Smooth muscle cell (in vitro differentiated cells): ENCODE measurements at regions not wholly inside any gene's neighbourhood (a gene's known extent, or its start where the extent isn't known, plus 50 kb on each side); places are given as distances from the start of the nearest gene placed in this dataset.

ENCODE experiments used
- DNase-seq: peaks from one replicate; lab custom pipeline; 2025; ENCODE audit not compliant: unreplicated experiment; lab: John Stamatoyannopoulos, UW
- H2AFZ ChIP-seq: fragments of 200-600 bp; sonication (generic); 2 replicates; pipeline ENCODE4 v1.6.0; 2016; ENCODE audit warnings: antibody characterized with exemption, low read depth, mild to moderate bottlenecking
- H3F3A ChIP-seq: fragments of 200-600 bp; sonication (generic); 2 replicates; pipeline ENCODE4 v1.6.0; 2017; ENCODE audit warnings: antibody characterized with exemption, low read depth
- H3K27ac ChIP-seq: fragments of 200-600 bp; sonication (generic); 2 replicates; pipeline ENCODE4 v1.5.1; 2016; ENCODE audit warnings: low read depth, mild to moderate bottlenecking
- H3K27me3 ChIP-seq: fragments of 200-600 bp; sonication (generic); 2 replicates; pipeline ENCODE4 v1.6.1; 2016; ENCODE audit warnings: low read depth, mild to moderate bottlenecking
- H3K36me3 ChIP-seq: fragments of 200-600 bp; sonication (generic); 2 replicates; pipeline ENCODE4 v1.5.1; 2016; ENCODE audit warnings: low read depth
- H3K4me1 ChIP-seq: fragments of 200-600 bp; sonication (generic); 2 replicates; pipeline ENCODE4 v1.5.1; 2016; ENCODE audit warnings: low read depth
- H3K4me2 ChIP-seq: fragments of 200-600 bp; sonication (generic); 2 replicates; pipeline ENCODE4 v1.6.0; 2016; ENCODE audit warnings: mild to moderate bottlenecking
- H3K4me3 ChIP-seq: fragments of 200-600 bp; sonication (generic); 2 replicates; pipeline ENCODE4 v1.5.1; 2016; ENCODE audit warnings: mild to moderate bottlenecking
- H3K79me2 ChIP-seq: fragments of 200-600 bp; sonication (generic); 2 replicates; pipeline ENCODE4 v1.6.0; 2016; ENCODE audit warnings: low read depth, mild to moderate bottlenecking
- H3K9ac ChIP-seq: fragments of 200-600 bp; sonication (generic); 2 replicates; pipeline ENCODE4 v1.6.0; 2016; ENCODE audit warnings: low read depth
- H3K9me3 ChIP-seq: fragments of 200-600 bp; sonication (generic); replicated peaks from 2 replicates; pipeline ENCODE4 v1.5.1; 2016; ENCODE audit warnings: low read depth
- H4K20me1 ChIP-seq: fragments of 200-600 bp; sonication (generic); 2 replicates; pipeline ENCODE4 v1.6.0; 2016; ENCODE audit warnings: low read depth
- CTCF ChIP-seq: fragments of 200-600 bp; sonication (generic); IDR thresholded peaks from 2 replicates; pipeline ENCODE4 v1.5.1; 2017; ENCODE audit warnings: borderline replicate concordance, mild to moderate bottlenecking, antibody characterized with exemption; ENCODE audit not compliant: insufficient read depth, poor library complexity, severe bottlenecking
- WGBS: methylation state at CpG from one replicate; pipeline ENCODE4 v1.1.7; 2016; ENCODE audit warnings: low lambda C conversion rate; 5-methylcytosine and 5-hydroxymethylcytosine counted together

DNA sequence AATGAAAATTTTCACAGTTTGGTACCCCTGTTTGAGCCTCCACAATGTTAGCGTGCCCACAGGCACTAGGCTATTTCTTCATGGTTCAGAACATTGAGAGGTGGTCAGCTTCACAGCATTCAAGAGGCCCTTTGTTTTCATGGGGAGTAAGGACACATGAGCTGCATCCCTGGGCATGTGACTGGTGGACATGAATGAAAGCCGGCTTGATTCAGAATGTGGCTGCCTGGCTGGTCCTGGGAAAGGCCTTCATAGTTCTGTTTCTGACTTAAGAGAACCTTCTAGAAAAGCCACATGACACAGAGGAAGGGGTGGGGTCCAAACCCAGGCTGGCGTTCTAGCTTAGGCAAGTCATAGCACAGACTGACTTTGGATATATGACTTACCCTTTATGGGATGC, 420.6 kb downstream of the CMPK2 start:
- WGBS: 96% methylated on average over 3 of the region's 3 CpGs
- Histone ChIP-seq H3K36me3 (no peaks in the 10 kb centered on the region), H3K4me1 (peaks cover 6% of the 10 kb centered on the region), H3K9ac (no peak overlapping the region), H4K20me1 (no peaks in the 10 kb centered on the region), H3K4me3 (no peak overlapping the region), H3K27ac (no peak overlapping the region), H3K9me3 (no peaks in the 10 kb centered on the region), H3K79me2 (no peaks in the 10 kb centered on the region), H3K27me3 (no peaks in the 10 kb centered on the region), H2AFZ (no peak overlapping the region), H3K4me2 (no peak overlapping the region), H3F3A (peaks cover 6% of the 10 kb centered on the region)
- DNase-seq: no peak
- no peak for TF ChIP-seq CTCF

DNA sequence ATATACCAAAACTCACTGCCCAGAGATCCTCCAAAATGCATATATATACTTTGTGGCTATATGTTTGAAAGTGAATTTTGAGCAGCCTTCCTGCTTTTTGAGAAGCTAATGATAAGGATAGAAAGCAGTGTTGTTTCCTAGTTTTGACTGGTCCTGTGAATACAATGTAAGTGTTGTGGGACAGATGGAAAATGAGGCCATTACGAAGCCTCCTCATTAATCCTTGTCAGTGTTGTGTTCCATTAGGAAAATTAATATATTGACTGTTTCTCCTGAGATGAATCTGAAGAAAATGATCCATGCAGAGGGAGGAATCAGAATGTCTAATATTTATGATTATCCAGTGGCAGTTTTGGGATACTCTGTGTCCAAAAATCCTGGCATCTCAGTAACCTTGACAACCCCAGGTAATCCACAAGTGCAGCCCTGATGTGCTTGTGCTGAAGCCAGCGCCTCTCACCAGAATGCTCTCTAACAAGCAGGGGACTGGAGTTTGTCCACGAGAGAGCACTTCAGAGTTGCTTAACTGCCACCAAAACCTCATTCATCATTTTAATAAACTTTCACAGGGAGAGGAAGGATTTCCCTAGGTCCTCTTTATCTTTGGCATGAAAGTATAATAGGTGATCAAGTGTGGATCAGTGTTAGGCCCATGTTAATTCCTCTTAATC, 418.6 kb downstream of the CMPK2 start:
- Histone ChIP-seq H3K27me3 (no peaks in the 10 kb centered on the region), H4K20me1 (no peaks in the 10 kb centered on the region), H3K27ac (no peak overlapping the region), H3K9me3 (no peaks in the 10 kb centered on the region), H3K36me3 (no peaks in the 10 kb centered on the region), H3K4me2 (no peak overlapping the region), H3K4me1 (peaks cover under 1% of the 10 kb centered on the region), H3K9ac (no peak overlapping the region), H3K4me3 (no peak overlapping the region), H2AFZ (no peak overlapping the region), H3F3A (peaks cover under 1% of the 10 kb centered on the region), H3K79me2 (no peaks in the 10 kb centered on the region)
- 79% methylated on average over 3 of the region's 3 CpGs for WGBS
- no peak for TF ChIP-seq CTCF
- no peak for DNase-seq

GRCh38 chr2:6448893-6449292, 416.8 kb downstream of the CMPK2 start:
- H3K9me3 ChIP-seq: no peaks in the 10 kb centered on the region
- H2AFZ ChIP-seq: no peak overlapping the region
- H3K9ac ChIP-seq: no peak overlapping the region
- no peaks in the 10 kb centered on the region for H3K4me1 ChIP-seq
- H3K79me2 ChIP-seq: no peaks in the 10 kb centered on the region
- no peaks in the 10 kb centered on the region for H3K36me3 ChIP-seq
- H3K4me3 ChIP-seq: no peak overlapping the region
- 93% methylated on average over 7 of the region's 7 CpGs for WGBS
- H3F3A ChIP-seq: no peaks in the 10 kb centered on the region
- no peak for DNase-seq
- no peaks in the 10 kb centered on the region for H4K20me1 ChIP-seq
- no peak overlapping the region for H3K27ac ChIP-seq
- TF ChIP-seq CTCF: no peak
- no peak overlapping the region for H3K4me2 ChIP-seq
- H3K27me3 ChIP-seq: no peaks in the 10 kb centered on the region

DNA sequence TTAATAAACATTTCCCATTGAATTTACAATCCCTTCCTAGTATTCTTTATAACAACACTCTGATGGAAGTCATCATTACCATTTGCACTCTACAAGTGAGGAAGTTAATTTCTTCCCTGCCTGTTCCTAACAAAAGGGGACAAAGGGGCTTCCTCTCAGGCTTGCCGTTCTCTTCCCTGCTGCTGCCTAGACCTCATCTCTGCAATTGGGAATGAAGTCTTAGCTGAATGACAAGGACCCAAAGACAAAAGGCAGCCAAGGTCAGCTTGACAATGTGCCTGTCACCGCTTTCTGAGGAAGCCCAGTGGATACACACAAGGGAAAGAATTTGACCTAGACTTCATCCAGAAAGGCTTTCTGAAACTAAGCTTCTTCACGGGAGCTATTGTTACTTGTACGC, 416.4 kb downstream of the CMPK2 start:
- Histone ChIP-seq H3K27me3 (no peaks in the 10 kb centered on the region), H3K79me2 (no peaks in the 10 kb centered on the region), H3K4me3 (no peak overlapping the region), H3F3A (no peaks in the 10 kb centered on the region), H3K4me1 (no peaks in the 10 kb centered on the region), H2AFZ (no peak overlapping the region), H3K27ac (no peak overlapping the region), H3K4me2 (no peak overlapping the region), H3K9ac (no peak overlapping the region), H4K20me1 (no peaks in the 10 kb centered on the region), H3K9me3 (no peaks in the 10 kb centered on the region), H3K36me3 (no peaks in the 10 kb centered on the region)
- no peak for DNase-seq
- 90% methylated on average over 4 of the region's 4 CpGs for WGBS
- no peak for TF ChIP-seq CTCF
